ENCODE measurements at regions not wholly inside any gene's neighbourhood (a gene's known extent, or its start where the extent isn't known, plus 50 kb on each side); places are given as distances from the start of the nearest gene placed in this dataset.

DNA sequence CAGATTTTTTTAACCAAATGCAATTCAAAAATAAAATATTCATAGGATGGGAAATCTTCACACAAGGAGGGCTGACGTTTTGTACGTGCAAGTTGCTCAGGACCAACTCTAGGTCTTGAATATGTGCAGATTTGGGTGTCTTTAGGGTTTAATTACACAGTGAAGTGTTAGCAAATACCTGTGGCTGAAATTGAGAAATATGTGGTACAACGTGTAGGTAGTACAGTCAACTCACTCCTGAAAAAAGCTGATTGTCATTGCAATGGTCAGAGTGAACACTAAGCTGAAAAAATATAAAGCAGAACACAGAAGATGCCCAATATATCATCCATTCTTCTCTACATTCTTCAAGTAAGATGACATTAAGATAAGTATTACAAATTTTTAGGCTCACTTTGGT, 314.3 kb downstream of the SLITRK1 start:
- TF ChIP-seq, protein P1, sequence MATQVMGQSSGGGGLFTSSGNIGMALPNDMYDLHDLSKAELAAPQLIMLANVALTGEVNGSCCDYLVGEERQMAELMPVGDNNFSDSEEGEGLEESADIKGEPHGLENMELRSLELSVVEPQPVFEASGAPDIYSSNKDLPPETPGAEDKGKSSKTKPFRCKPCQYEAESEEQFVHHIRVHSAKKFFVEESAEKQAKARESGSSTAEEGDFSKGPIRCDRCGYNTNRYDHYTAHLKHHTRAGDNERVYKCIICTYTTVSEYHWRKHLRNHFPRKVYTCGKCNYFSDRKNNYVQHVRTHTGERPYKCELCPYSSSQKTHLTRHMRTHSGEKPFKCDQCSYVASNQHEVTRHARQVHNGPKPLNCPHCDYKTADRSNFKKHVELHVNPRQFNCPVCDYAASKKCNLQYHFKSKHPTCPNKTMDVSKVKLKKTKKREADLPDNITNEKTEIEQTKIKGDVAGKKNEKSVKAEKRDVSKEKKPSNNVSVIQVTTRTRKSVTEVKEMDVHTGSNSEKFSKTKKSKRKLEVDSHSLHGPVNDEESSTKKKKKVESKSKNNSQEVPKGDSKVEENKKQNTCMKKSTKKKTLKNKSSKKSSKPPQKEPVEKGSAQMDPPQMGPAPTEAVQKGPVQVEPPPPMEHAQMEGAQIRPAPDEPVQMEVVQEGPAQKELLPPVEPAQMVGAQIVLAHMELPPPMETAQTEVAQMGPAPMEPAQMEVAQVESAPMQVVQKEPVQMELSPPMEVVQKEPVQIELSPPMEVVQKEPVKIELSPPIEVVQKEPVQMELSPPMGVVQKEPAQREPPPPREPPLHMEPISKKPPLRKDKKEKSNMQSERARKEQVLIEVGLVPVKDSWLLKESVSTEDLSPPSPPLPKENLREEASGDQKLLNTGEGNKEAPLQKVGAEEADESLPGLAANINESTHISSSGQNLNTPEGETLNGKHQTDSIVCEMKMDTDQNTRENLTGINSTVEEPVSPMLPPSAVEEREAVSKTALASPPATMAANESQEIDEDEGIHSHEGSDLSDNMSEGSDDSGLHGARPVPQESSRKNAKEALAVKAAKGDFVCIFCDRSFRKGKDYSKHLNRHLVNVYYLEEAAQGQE (IDR thresholded peaks at IDR 0.05): no peak
- TF ChIP-seq, protein P2, sequence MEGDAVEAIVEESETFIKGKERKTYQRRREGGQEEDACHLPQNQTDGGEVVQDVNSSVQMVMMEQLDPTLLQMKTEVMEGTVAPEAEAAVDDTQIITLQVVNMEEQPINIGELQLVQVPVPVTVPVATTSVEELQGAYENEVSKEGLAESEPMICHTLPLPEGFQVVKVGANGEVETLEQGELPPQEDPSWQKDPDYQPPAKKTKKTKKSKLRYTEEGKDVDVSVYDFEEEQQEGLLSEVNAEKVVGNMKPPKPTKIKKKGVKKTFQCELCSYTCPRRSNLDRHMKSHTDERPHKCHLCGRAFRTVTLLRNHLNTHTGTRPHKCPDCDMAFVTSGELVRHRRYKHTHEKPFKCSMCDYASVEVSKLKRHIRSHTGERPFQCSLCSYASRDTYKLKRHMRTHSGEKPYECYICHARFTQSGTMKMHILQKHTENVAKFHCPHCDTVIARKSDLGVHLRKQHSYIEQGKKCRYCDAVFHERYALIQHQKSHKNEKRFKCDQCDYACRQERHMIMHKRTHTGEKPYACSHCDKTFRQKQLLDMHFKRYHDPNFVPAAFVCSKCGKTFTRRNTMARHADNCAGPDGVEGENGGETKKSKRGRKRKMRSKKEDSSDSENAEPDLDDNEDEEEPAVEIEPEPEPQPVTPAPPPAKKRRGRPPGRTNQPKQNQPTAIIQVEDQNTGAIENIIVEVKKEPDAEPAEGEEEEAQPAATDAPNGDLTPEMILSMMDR (IDR thresholded peaks at IDR 0.05; ENCODE audit: low read depth, low read length, missing input control): no peak
- TF ChIP-seq, protein P3, sequence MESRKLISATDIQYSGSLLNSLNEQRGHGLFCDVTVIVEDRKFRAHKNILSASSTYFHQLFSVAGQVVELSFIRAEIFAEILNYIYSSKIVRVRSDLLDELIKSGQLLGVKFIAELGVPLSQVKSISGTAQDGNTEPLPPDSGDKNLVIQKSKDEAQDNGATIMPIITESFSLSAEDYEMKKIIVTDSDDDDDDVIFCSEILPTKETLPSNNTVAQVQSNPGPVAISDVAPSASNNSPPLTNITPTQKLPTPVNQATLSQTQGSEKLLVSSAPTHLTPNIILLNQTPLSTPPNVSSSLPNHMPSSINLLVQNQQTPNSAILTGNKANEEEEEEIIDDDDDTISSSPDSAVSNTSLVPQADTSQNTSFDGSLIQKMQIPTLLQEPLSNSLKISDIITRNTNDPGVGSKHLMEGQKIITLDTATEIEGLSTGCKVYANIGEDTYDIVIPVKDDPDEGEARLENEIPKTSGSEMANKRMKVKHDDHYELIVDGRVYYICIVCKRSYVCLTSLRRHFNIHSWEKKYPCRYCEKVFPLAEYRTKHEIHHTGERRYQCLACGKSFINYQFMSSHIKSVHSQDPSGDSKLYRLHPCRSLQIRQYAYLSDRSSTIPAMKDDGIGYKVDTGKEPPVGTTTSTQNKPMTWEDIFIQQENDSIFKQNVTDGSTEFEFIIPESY (IDR thresholded peaks at IDR 0.05): no peak
- TF ChIP-seq TAF1 (conservative IDR thresholded peaks at IDR 0.05) (no peak), RXRA (IDR thresholded peaks at IDR 0.05) (no peak), EGR1 (IDR thresholded peaks at IDR 0.05; ENCODE audit: low read depth in 2 of 2) (no peak)
- TF ChIP-seq, protein P4, sequence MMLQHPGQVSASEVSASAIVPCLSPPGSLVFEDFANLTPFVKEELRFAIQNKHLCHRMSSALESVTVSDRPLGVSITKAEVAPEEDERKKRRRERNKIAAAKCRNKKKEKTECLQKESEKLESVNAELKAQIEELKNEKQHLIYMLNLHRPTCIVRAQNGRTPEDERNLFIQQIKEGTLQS (IDR thresholded peaks at IDR 0.05): no peak
- TF ChIP-seq, protein P5, sequence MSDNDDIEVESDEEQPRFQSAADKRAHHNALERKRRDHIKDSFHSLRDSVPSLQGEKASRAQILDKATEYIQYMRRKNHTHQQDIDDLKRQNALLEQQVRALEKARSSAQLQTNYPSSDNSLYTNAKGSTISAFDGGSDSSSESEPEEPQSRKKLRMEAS (IDR thresholded peaks at IDR 0.05): no peak
